ENCODE measurements at regions not wholly inside any gene's neighbourhood (a gene's known extent, or its start where the extent isn't known, plus 50 kb on each side); places are given as distances from the start of the nearest gene placed in this dataset.
"Not testable (repeated sequence)": the region's sequence is repeated elsewhere in the genome, so short reads cannot be mapped to it uniquely, and the experiment has no call there.

DNA sequence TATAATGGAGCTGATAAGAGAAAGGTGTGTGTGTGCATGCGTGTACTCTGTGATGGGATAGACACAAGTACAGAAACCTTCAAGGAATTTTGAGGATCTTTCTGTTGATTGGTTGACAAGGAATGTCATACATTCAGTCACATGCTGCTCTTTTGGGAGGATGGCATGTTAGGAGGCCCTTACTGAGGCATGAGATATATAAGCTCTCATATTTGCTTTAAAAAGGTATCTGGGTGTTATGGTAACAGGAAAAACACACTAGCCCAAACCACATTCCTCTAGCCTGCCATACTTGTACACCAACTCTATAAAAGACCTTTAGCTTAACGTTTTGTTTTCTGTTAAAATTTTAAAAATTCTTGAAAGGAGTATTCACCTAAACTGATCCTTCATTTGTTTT, 72.5 kb upstream of the EGFR start:
- TF ChIP-seq Cebpa-rat (IDR thresholded peaks at IDR 0.05), result no peak
- no peaks in the 10 kb centered on the region for H4K20me1 ChIP-seq
- no peak overlapping the region for H3K4me3 ChIP-seq
- no peak overlapping the region for H3K9ac ChIP-seq
- no peaks in the 10 kb centered on the region for H3K27me3 ChIP-seq
- H3K4me1 ChIP-seq, result no peaks in the 10 kb centered on the region
- H3K9me3 ChIP-seq, result no peaks in the 10 kb centered on the region
- H3K36me3 ChIP-seq, result no peaks in the 10 kb centered on the region
- no peak overlapping the region for H3K27ac ChIP-seq
- H3K4me2 ChIP-seq, result no peak overlapping the region

DNA sequence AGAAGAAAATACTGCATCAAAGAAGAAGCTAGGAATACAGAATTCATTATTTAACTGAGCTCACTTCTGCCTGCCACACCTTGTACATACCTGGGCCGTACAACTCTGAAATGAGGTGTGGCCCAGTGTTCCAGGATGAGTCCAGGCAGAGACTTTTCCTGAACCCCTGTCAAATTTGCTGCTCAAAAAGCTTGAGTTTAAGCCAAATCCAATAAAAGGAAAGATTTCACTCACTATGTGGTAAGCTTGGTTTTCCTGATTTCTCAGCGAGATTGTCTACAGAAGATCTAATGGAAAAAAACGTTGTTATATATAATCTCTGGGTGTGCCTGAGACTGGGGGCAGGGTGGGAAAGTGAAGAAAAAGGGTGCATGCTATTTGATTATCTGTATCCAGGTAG, 72.1 kb upstream of the EGFR start:
- no peak overlapping the region for H3K4me3 ChIP-seq
- no peaks in the 10 kb centered on the region for H3K4me1 ChIP-seq
- H3K9me3 ChIP-seq, result no peaks in the 10 kb centered on the region
- no peaks in the 10 kb centered on the region for H3K36me3 ChIP-seq
- no peak overlapping the region for H3K9ac ChIP-seq
- H3K4me2 ChIP-seq, result no peak overlapping the region
- no peak overlapping the region for H3K27ac ChIP-seq
- no peak for TF ChIP-seq Cebpa-rat (IDR thresholded peaks at IDR 0.05)
- no peaks in the 10 kb centered on the region for H4K20me1 ChIP-seq
- no peaks in the 10 kb centered on the region for H3K27me3 ChIP-seq

DNA sequence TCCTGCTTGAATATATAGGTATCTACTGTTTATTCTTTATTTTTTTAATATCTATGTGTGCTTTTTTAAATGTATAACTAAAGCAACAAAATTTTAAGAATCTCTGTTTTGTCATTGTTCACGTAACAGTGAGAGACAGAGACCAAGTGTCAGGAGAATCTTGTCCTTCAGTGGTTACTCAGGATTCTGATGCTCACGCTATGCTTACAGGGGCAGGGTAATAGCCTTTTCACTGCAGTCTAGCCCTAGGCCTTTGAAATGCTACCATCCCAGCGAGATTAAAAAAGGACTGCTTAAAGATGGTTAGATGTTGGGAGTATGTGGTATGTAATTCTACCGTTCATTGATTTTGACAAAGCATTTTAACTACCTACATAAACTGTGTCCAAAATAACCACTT, 71.6 kb upstream of the EGFR start:
- Histone ChIP-seq H3K4me2 (no peak overlapping the region), H3K4me3 (no peak overlapping the region), H3K27me3 (no peaks in the 10 kb centered on the region), H3K27ac (no peak overlapping the region), H4K20me1 (no peaks in the 10 kb centered on the region), H3K36me3 (no peaks in the 10 kb centered on the region), H3K4me1 (no peaks in the 10 kb centered on the region), H3K9ac (no peak overlapping the region), H3K9me3 (no peaks in the 10 kb centered on the region)
- TF ChIP-seq Cebpa-rat (IDR thresholded peaks at IDR 0.05), result no peak

DNA sequence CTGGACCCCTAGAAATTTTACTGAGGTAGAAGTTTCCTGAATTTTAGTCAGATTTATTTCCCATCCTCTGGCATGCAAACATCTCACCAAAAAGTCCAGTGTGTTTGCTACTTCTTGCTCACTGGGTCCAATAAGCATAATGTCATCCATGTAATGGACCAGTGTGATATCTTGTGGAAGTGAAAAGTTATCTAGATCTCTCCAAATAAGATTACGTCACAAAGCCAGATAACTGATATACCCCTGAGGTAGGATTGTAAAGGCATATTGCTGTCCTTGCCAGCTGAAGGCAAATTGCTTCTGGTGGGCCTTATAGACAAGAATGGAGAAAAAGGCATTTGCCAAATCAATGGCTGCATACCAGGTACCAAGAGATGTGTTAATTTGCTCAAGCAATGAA, 69.3 kb upstream of the EGFR start:
- H3K4me2 ChIP-seq, H3K9ac ChIP-seq, H4K20me1 ChIP-seq, H3K4me3 ChIP-seq, H3K4me1 ChIP-seq, H3K9me3 ChIP-seq, H3K27me3 ChIP-seq, H3K36me3 ChIP-seq, H3K27ac ChIP-seq: not testable (repeated sequence)

DNA sequence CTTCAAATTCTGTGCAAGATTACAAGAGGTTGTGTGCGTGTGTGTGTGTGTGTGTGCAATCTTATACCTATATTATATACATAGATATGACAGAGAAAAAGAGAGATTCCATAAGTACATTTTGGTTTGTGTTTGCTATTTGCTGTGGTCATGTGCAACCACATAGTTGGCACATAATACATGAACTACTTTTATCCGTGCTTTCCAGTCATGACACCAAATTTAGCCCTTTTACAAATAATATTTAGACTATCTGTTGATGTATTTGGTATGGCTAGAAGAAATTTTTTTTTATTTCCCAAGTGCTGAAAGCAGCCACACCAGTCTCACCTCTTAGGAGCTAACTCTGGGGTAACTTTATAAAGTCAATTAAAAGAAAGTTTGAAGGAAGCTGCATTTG, 63.5 kb upstream of the EGFR start:
- Histone ChIP-seq H3K9me3 (no peaks in the 10 kb centered on the region), H3K4me2 (no peak overlapping the region), H3K4me3 (no peak overlapping the region), H3K36me3 (no peaks in the 10 kb centered on the region), H4K20me1 (no peaks in the 10 kb centered on the region), H3K9ac (no peak overlapping the region), H3K4me1 (no peaks in the 10 kb centered on the region), H3K27me3 (no peaks in the 10 kb centered on the region), H3K27ac (no peak overlapping the region)
- TF ChIP-seq Cebpa-rat (IDR thresholded peaks at IDR 0.05), result no peak

DNA sequence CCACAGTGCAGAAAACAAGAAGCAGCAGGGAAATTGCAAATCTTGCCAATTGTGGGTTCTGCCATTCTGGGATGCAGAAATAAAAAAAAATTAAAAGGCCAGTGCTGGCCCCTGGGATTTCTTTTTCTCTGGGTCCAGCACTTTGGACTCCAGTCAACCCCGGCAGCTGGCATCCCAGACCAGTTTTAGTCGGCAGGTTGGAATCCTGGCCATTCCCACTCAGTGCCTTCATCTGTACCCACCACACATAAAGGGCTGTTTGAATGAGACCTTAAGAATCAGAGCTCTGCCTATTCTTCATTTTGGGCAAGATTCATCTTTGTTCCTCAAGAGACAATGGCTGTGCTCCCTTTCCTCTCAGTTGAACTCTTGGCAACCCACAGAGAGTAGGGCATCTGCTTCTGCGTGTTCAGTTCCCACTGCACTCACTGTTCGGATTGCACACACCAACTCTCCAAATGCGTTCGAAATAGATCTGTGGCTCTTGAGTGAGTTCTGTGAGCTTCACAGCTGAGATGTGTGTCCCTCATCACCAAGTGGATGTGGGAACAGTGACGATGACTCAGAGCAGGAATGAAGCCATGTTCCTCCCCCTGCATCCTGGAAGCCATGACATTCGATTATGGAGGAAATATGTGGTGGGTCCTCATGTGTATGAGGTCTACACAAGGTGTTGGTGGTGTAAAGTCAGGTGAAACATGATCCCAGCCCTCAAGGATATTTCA, 63.0 kb upstream of the EGFR start:
- Histone ChIP-seq H3K9ac (no peak overlapping the region), H3K27ac (no peak overlapping the region), H3K4me2 (no peak overlapping the region), H3K4me1 (no peaks in the 10 kb centered on the region), H4K20me1 (no peaks in the 10 kb centered on the region), H3K36me3 (no peaks in the 10 kb centered on the region), H3K27me3 (no peaks in the 10 kb centered on the region), H3K4me3 (no peak overlapping the region), H3K9me3 (no peaks in the 10 kb centered on the region)
- no peak for TF ChIP-seq Cebpa-rat (IDR thresholded peaks at IDR 0.05)

DNA sequence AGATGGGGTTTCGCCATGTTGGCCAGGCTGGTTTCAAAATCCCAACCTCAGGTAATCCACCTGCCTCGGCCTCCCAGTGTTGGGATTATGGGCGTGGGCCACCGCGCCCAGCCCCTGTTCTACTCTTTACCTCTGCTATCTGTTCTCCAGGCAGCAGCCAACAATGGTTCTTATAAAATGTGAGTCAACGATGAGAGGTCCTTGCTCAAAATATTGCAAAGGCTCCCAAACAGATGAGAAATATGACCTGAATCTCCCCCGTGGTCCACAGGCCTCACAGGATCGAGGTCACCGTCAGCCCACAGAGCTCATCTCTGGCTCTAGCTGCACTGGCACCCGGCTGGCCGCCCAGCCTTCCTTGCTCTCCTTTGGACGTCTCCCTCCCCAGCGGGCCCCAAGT, 62.0 kb upstream of the EGFR start:
- Histone ChIP-seq H3K36me3 (no peaks in the 10 kb centered on the region), H3K4me2 (no peak overlapping the region), H3K27me3 (no peaks in the 10 kb centered on the region), H3K27ac (no peak overlapping the region), H3K9ac (no peak overlapping the region), H4K20me1 (no peaks in the 10 kb centered on the region), H3K4me1 (no peaks in the 10 kb centered on the region), H3K4me3 (no peak overlapping the region), H3K9me3 (no peaks in the 10 kb centered on the region)
- no peak for TF ChIP-seq Cebpa-rat (IDR thresholded peaks at IDR 0.05)

DNA sequence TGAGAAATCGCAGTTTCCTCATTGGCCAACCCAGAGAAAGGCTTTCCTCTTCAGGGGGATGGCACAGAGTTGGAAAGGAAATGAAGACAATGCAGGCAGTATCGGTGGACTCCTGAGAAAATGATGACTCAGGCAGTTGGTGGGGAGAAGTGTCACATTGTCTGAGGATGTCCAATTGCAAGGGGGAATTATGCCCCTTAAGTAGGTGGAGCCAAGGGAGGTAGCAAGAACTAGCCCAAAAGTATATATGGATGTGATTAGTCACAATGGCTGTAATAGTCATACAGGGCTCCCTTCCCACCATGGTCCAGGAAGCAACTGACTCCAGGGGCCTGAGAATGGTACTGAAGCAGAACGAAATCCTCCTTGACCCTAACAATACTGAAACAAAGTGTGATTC, 58.3 kb upstream of the EGFR start:
- Histone ChIP-seq H3K27me3 (no peaks in the 10 kb centered on the region), H3K4me2 (no peak overlapping the region), H3K9me3 (no peaks in the 10 kb centered on the region), H3K4me3 (no peak overlapping the region), H3K36me3 (no peaks in the 10 kb centered on the region), H3K27ac (no peak overlapping the region), H4K20me1 (no peaks in the 10 kb centered on the region), H3K9ac (no peak overlapping the region), H3K4me1 (no peaks in the 10 kb centered on the region)
- TF ChIP-seq Cebpa-rat (IDR thresholded peaks at IDR 0.05), result no peak

DNA sequence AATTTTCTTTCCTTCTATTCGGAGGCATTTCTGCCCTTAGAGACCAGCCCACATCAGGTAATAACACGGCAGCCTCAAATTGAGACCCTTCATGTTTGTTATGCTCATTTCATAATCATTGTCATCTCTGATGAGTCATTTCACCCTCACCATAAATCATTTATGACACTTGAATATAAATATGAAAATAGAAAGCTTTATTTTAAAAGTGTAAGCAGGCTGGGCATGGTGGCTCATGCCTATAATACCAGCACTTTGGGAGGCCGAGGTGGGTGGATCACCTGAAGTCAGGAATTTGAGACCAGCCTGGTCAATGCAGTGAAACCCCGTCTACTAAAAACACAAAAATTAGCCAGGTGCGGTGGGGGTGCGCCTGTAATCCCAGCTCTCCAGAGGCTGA, 57.4 kb upstream of the EGFR start:
- no peaks in the 10 kb centered on the region for H3K9me3 ChIP-seq
- H3K27me3 ChIP-seq, result no peaks in the 10 kb centered on the region
- H4K20me1 ChIP-seq, result no peaks in the 10 kb centered on the region
- no peak overlapping the region for H3K27ac ChIP-seq
- no peak overlapping the region for H3K4me2 ChIP-seq
- no peak overlapping the region for H3K9ac ChIP-seq
- no peaks in the 10 kb centered on the region for H3K4me1 ChIP-seq
- no peak for TF ChIP-seq Cebpa-rat (IDR thresholded peaks at IDR 0.05)
- H3K36me3 ChIP-seq, result no peaks in the 10 kb centered on the region
- no peak overlapping the region for H3K4me3 ChIP-seq

DNA sequence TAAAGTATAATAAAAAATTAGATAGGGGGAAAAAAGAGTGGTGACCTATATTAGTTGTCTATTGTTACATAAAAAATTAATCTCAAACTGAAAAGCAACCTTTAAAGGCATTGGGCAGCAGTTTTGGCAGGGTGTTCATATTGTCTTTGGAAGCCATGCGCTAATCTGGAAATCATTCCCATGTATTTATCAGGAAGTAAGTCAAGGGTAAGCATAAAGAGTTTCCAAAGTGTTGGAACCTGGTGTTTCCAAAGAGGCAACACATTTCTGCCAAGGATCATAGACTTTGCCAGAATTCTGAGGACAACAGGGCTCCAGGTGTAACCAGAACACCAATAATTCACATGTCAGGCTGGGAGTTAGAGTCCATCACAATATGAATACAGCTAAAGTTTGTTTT, 55.7 kb upstream of the EGFR start:
- H3K4me2 ChIP-seq, result no peak overlapping the region
- H3K4me3 ChIP-seq, result no peak overlapping the region
- no peaks in the 10 kb centered on the region for H3K4me1 ChIP-seq
- H3K27me3 ChIP-seq, result no peaks in the 10 kb centered on the region
- H4K20me1 ChIP-seq, result no peaks in the 10 kb centered on the region
- H3K9me3 ChIP-seq, result no peaks in the 10 kb centered on the region
- H3K9ac ChIP-seq, result no peak overlapping the region
- no peaks in the 10 kb centered on the region for H3K36me3 ChIP-seq
- no peak for TF ChIP-seq Cebpa-rat (IDR thresholded peaks at IDR 0.05)
- no peak overlapping the region for H3K27ac ChIP-seq

DNA sequence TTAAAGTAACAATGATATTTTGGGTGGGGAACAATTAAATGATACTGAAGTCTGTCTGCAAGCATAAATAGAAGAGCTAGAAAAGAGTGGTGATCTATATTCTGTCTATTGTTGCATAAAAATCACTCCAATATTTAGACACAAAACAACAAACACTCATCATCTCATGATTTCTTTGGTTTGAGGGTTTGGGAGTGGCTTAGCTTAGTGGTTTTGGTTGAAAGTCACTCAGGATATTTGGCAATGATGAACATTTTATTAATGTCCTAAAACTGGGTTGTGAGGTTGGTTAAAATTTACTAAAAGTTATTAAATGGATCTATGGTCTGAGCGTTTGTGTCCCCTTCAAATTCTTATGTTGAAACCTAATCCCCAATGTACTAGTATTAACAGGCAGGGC, 54.7 kb upstream of the EGFR start:
- Histone ChIP-seq H3K9me3 (no peaks in the 10 kb centered on the region), H3K27me3 (no peaks in the 10 kb centered on the region), H3K27ac (no peak overlapping the region), H3K4me1 (no peaks in the 10 kb centered on the region), H3K4me2 (no peak overlapping the region), H4K20me1 (no peaks in the 10 kb centered on the region), H3K36me3 (no peaks in the 10 kb centered on the region), H3K4me3 (no peak overlapping the region), H3K9ac (no peak overlapping the region)
- no peak for TF ChIP-seq Cebpa-rat (IDR thresholded peaks at IDR 0.05)

Data from BLaER1 (cell line).